ENCODE measurements at regions not wholly inside any gene's neighbourhood (a gene's known extent, or its start where the extent isn't known, plus 50 kb on each side); places are given as distances from the start of the nearest gene placed in this dataset.

DNA sequence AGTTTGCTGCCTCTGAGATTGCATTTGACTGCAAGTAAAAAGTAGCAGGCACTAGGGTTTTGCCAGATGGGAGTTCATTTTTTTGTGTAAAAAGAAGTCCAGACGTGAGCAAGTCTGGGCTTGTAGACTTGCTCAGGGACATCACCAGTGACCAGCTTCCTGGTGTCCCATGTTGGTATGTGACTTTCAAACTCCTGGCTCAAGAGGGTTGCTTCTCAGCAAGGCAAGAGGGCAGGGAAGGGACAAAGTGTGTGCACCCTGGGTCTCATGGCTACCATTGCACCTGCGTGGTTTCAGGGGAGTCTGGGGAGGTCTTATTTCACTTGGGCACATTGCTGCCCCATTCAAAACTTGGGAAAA lies 79.3 kb upstream of the ZNF716 start:
- Histone ChIP-seq H3K9me3 (ENCODE audit: control insufficient read depth in 4 of 4, insufficient read depth in 3 of 4, low read length in 3 of 4) (peaks cover 0 to 39% (median 17%) of the 10 kb centered on the region in 4 donors), H3K27me3 (ENCODE audit: control insufficient read depth in 3 of 3, insufficient read depth in 3 of 3, low read length in 2 of 3) (no peaks in the 10 kb centered on the region), H3K9ac (ENCODE audit: insufficient read depth in 1 of 2, low read length in 2 of 2) (no peak overlapping the region), H3K4me3 (no peak overlapping the region), H3K27ac (ENCODE audit: low read depth in 1 of 2, low read length in 1 of 2) (no peak overlapping the region), H3K4me1 (ENCODE audit: control insufficient read depth in 5 of 5, insufficient read depth in 5 of 5, low read length in 5 of 5) (no peaks in the 10 kb centered on the region), H3K36me3 (ENCODE audit: control insufficient read depth in 4 of 4, insufficient read depth in 4 of 4, low read length in 4 of 4) (no peaks in the 10 kb centered on the region)
- ATAC-seq (ENCODE audit: insufficient read depth, low FRiP score): no peak
- TF ChIP-seq, protein P1, sequence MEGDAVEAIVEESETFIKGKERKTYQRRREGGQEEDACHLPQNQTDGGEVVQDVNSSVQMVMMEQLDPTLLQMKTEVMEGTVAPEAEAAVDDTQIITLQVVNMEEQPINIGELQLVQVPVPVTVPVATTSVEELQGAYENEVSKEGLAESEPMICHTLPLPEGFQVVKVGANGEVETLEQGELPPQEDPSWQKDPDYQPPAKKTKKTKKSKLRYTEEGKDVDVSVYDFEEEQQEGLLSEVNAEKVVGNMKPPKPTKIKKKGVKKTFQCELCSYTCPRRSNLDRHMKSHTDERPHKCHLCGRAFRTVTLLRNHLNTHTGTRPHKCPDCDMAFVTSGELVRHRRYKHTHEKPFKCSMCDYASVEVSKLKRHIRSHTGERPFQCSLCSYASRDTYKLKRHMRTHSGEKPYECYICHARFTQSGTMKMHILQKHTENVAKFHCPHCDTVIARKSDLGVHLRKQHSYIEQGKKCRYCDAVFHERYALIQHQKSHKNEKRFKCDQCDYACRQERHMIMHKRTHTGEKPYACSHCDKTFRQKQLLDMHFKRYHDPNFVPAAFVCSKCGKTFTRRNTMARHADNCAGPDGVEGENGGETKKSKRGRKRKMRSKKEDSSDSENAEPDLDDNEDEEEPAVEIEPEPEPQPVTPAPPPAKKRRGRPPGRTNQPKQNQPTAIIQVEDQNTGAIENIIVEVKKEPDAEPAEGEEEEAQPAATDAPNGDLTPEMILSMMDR (IDR thresholded peaks at IDR 0.05; ENCODE audit: control extremely low read depth, extremely low read depth): no peak
- 60 to 74% methylated on average over 2 of the region's 2 CpGs for WGBS, 2 donors
- no peak for DNase-seq

DNA sequence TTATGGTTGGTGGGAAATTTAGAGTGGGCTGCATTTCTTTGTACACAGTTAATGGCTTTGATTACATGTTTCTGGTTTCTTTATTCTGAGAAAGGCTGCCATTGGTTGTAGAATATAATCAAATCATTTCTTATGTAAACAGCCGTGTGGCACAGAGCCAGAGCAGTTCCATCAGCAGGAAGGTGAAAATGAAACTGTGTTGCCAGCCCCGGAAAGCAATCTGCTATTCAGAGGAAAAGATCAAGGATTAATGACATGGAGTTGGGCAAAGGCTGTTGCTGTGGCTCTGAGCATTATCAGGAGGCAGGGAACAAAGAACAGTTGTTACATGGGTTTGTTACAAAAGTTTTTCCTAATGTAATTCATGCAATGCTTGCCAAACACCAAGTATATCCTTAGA lies 74.2 kb upstream of the ZNF716 start:
- DNase-seq (no peak), ATAC-seq (ENCODE audit: insufficient read depth, low FRiP score) (no peak)
- WGBS, 2 donors: 43 to 66% methylated on average over 2 of the region's 2 CpGs
- Histone ChIP-seq H3K9ac (ENCODE audit: insufficient read depth in 1 of 2, low read length in 2 of 2) (no peak overlapping the region), H3K4me1 (ENCODE audit: control insufficient read depth in 5 of 5, insufficient read depth in 5 of 5, low read length in 5 of 5) (no peaks in the 10 kb centered on the region), H3K36me3 (ENCODE audit: control insufficient read depth in 4 of 4, insufficient read depth in 4 of 4, low read length in 4 of 4) (no peaks in the 10 kb centered on the region), H3K4me3 (no peak overlapping the region), H3K27ac (ENCODE audit: low read depth in 1 of 2, low read length in 1 of 2) (no peak overlapping the region), H3K27me3 (ENCODE audit: control insufficient read depth in 3 of 3, insufficient read depth in 3 of 3, low read length in 2 of 3) (no peaks in the 10 kb centered on the region), H3K9me3 (ENCODE audit: control insufficient read depth in 4 of 4, insufficient read depth in 3 of 4, low read length in 3 of 4) (peaks cover 0 to 40% (median 13%) of the 10 kb centered on the region in 4 donors)
- TF ChIP-seq, protein P1 (IDR thresholded peaks at IDR 0.05; ENCODE audit: control extremely low read depth, extremely low read depth): no peak

DNA sequence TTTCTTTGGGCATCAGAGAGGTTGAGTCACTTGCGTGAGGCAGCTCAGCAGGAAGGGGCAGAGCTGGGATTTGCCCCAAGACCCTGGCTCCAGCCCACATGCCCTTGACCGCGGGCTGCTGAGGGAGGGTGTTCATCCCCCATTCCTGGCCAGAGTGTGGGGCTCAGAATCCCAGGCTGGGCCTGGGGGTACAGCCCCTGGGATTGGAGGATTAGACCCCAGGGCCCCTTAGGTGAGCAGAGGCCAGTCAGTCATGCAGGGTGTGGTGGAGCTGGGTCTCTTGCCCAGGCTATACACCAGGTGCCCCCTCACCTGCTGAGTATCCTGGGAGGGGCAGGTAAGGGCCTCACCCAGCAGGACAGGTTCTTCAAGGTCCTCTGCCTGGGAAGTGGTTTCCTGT lies 68.4 kb upstream of the ZNF716 start:
- H3K4me3 ChIP-seq: no peak overlapping the region
- DNase-seq (no peak), ATAC-seq (ENCODE audit: insufficient read depth, low FRiP score) (no peak)
- H3K9ac ChIP-seq (ENCODE audit: insufficient read depth in 1 of 2, low read length in 2 of 2): no peak overlapping the region
- H3K36me3 ChIP-seq (ENCODE audit: control insufficient read depth in 4 of 4, insufficient read depth in 4 of 4, low read length in 4 of 4): no peaks in the 10 kb centered on the region
- no peak overlapping the region for H3K27ac ChIP-seq (ENCODE audit: low read depth in 1 of 2, low read length in 1 of 2)
- 83 to 87% methylated on average over 3 of the region's 3 CpGs for WGBS, 2 donors
- H3K9me3 ChIP-seq (ENCODE audit: control insufficient read depth in 4 of 4, insufficient read depth in 3 of 4, low read length in 3 of 4): peaks cover 0 to 39% (median 10%) of the 10 kb centered on the region in 4 donors
- H3K27me3 ChIP-seq (ENCODE audit: control insufficient read depth in 3 of 3, insufficient read depth in 3 of 3, low read length in 2 of 3): no peaks in the 10 kb centered on the region
- TF ChIP-seq, protein P1 (IDR thresholded peaks at IDR 0.05; ENCODE audit: control extremely low read depth, extremely low read depth): no peak
- peaks cover 0 to 2% (median 0%) of the 10 kb centered on the region in 5 donors for H3K4me1 ChIP-seq (ENCODE audit: control insufficient read depth in 5 of 5, insufficient read depth in 5 of 5, low read length in 5 of 5)

DNA sequence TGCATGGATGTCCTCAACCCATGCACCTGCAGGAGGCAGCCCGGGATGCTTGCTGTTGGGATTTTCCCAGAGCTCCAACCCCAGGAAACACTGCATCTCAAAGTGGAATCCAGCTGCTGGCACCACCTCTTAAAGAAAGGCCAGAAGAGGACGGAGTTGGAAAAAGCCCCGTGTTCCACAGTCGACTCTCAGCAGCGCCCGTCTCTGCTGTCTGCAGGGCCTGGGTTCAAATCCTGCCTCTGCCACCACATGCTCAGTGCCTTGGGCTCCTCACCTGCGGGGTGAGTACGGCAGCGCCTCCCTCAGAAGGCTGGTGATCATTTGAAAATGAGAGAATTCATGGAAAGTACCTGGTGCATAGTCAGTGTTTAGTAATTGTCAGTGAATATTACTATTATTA lies 65.6 kb upstream of the ZNF716 start:
- Histone ChIP-seq H3K27ac (ENCODE audit: low read depth in 1 of 2, low read length in 1 of 2) (no peak overlapping the region), H3K9me3 (ENCODE audit: control insufficient read depth in 4 of 4, insufficient read depth in 3 of 4, low read length in 3 of 4) (peaks cover 0 to 43% (median 12%) of the 10 kb centered on the region in 4 donors), H3K27me3 (ENCODE audit: control insufficient read depth in 3 of 3, insufficient read depth in 3 of 3, low read length in 2 of 3) (no peaks in the 10 kb centered on the region), H3K4me3 (no peak overlapping the region), H3K9ac (ENCODE audit: insufficient read depth in 1 of 2, low read length in 2 of 2) (no peak overlapping the region), H3K4me1 (ENCODE audit: control insufficient read depth in 5 of 5, insufficient read depth in 5 of 5, low read length in 5 of 5) (peaks cover 0 to 2% (median 0%) of the 10 kb centered on the region in 5 donors), H3K36me3 (ENCODE audit: control insufficient read depth in 4 of 4, insufficient read depth in 4 of 4, low read length in 4 of 4) (no peaks in the 10 kb centered on the region)
- TF ChIP-seq, protein P1 (IDR thresholded peaks at IDR 0.05; ENCODE audit: control extremely low read depth, extremely low read depth): no peak
- 85 to 89% methylated on average over 9 of the region's 9 CpGs for WGBS, 2 donors
- ATAC-seq (ENCODE audit: insufficient read depth, low FRiP score) (no peak), DNase-seq (no peak)
